ENCODE measurements at regions not wholly inside any gene's neighbourhood (a gene's known extent, or its start where the extent isn't known, plus 50 kb on each side); places are given as distances from the start of the nearest gene placed in this dataset.
"Not testable (repeated sequence)": the region's sequence is repeated elsewhere in the genome, so short reads cannot be mapped to it uniquely, and the experiment has no call there.

- H3K27ac ChIP-seq = no peak overlapping the region
- DNase-seq (ENCODE audit: low read depth, low spot score) = no peak
These were observed 144.2 kb upstream of the EEA1 start for GRCh38 chr12:93073324-93073723.

GRCh38 chr12:93078059-93078458 lies 149.0 kb upstream of the EEA1 start:
- H3K27ac ChIP-seq = no peak overlapping the region
- no peak for DNase-seq (ENCODE audit: low read depth, low spot score)

- H3K27ac ChIP-seq = no peak overlapping the region
- DNase-seq (ENCODE audit: low read depth, low spot score) = no peak
These were observed 149.5 kb upstream of the EEA1 start for GRCh38 chr12:93078577-93078976.

DNA sequence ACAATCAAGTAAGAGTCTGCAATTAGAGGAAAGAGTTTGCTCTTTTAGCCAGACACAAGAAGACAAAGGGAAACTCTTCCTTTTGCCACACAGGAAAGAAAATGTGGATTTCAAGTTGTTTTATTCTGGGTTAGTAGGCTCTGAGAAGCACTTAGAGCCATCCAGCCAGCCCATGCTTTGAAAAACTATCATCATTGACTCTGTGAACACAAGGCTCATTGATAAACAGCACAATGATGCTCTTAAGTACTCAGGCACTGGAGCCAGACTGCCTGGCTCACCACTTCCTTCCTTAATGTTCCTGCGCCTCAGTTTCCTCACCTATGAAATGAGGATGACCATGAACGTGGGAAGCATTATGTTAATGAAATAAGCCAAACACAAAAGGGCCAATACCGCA lies 150.2 kb upstream of the EEA1 start:
- H3K27ac ChIP-seq = no peak overlapping the region
- DNase-seq (ENCODE audit: low read depth, low spot score) = no peak

DNA sequence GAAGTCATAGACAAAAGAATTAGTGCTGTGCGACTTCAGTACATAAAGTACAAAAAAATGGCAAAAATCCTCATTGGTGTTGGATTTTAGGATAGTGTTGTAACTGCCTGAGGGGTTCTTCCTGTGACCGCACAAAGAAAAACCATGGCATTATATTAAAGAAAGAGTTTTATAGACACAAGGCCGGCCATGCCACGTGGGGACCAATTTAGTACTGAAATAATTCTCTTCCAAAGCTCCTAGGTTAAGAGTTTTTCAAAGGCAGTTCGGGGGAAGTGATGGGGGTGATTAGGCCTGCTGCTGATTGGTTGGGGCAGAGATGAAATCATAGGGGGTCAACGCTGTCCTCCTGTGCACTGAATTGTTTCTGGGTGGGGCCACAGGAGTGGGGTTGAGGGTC lies 150.9 kb upstream of the EEA1 start:
- no peak for DNase-seq (ENCODE audit: low read depth, low spot score)
- H3K27ac ChIP-seq = no peak overlapping the region

GRCh38 chr12:93080452-93080851 lies 151.4 kb upstream of the EEA1 start:
- peak overlapping the region; percentile 15 for H3K27ac ChIP-seq
- DNase-seq (ENCODE audit: low read depth, low spot score) = no peak

DNA sequence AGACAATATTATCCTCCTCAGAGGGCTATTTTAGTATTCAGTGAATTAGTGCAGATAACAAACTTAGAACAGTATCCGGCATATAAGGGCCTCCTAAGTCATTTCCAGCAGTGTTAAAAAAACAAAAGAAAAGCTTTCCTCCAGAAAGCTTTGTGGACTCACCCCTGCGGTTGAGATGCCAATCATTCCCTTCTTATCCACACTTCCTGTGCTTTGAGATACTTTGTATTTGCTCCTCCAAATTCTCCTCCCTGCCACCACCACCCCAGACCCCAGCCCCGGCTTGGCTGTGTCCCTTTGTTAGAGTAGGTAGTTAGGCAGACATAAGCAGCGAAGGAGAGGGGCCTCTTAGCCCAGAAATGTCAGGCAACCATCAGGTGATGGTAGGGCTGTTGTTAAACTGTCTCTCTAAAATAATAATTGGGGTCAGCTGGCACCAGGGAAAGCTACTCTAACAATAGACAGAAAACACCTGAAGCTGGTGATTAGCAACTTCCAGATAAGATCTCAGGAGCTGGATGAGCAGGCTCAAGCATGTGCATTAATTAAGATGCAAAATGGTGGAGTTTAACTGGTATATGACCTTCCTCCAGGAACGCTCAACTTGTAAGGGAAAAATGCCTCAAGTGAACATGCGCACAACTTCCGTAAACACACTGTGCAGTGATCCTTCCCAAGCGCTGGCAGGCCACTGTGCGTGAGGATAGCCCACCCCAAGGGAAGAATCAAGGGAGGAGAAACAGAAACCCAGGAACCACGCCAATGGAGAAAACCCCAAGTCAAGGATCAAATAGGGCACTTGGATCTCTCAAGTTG lies 152.1 kb upstream of the EEA1 start:
- no peak for DNase-seq (ENCODE audit: low read depth, low spot score)
- H3K27ac ChIP-seq = peak overlapping the region; percentile 15

DNA sequence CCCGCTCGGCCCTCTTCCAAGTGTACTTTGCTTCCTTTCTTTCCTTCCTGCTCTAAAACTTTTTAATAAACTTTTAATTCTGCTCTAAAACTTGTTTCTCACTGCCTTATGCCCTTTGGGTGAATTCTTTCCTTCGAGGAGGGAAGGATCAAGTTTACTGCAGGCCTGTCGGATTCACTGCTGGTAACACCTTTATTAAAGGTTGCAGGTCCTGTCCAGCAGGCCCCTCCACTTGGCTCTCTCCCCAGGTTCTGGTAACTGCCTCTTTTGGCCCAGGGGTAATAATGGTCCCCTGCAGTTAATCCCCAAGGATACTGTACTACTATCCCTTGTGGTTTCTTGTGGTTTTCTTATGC lies 152.7 kb upstream of the EEA1 start:
- H3K27ac ChIP-seq = peak overlapping the region; percentile 15
- no peak for DNase-seq (ENCODE audit: low read depth, low spot score)

- no peak for DNase-seq (ENCODE audit: low read depth, low spot score)
- no peak overlapping the region for H3K27ac ChIP-seq
These were observed 156.5 kb upstream of the EEA1 start for GRCh38 chr12:93085383-93086287.

DNA sequence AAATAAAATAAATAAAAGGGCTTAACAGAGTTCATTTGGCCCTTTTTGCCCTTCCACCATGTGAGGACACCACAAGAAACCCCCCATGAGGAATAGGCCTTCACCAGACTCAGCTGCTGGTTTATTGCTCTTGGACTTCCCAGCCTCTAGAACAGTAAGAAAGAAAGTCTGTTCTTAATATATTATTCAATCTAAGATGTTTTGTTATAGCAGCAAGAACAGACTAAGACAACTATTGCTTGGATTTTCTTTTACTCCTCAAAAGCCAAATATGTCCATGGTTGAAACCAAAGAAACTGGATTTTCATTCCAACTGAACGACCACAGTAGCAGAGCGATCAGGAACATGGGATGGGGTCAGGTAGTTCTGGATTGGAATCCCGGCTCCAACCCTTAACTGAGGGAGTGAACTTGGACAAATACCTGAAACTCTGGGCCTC lies 157.2 kb upstream of the EEA1 start:
- H3K27ac ChIP-seq = peak overlapping the region; percentile 70
- no peak for DNase-seq (ENCODE audit: low read depth, low spot score)

- DNase-seq (ENCODE audit: low read depth, low spot score) = no peak
- H3K27ac ChIP-seq = peak overlapping the region; percentile 70
These were observed 158.9 kb upstream of the EEA1 start for GRCh38 chr12:93087840-93088610.

DNA sequence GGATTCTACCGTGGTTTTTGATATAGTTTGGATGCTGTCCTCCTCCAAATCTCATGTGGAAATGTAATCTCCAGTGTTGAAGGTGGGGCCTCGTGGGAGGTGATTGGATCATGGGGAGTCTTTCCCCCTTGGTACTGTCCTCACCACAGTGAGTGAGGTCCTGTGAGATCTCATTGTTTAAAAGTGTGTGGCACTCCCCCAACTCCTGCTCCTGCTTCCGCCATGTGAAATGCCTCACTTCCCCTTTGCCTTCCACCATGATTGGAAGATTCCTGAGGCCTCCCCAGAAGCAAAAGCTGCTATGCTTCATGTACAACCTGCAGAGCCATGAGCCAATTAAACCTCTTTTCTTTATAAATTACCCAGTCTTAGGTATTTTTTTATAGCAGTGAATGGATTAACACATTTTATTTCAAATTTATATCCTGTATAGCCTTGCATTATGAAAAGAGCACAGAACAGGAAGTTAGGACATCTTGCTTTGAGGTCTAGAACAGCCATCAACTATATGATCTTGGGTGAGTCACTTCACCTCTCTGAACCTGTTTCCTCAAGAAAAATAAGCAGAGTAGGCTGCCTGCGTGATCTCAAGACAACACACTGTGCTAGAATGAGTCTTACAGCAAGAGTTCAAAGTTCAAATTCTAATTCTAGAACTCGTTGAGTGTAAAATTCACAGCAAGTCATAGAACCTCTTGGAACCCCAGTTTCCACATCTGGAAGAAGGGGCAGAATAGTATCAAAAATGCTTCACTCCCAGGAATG lies 160.9 kb upstream of the EEA1 start:
- peak; percentile 88 for DNase-seq (ENCODE audit: low read depth, low spot score)
- H3K27ac ChIP-seq = peak overlapping the region; percentile 85

- DNase-seq (ENCODE audit: low read depth, low spot score) = peak; percentile 45
- peak overlapping the region; percentile 85 for H3K27ac ChIP-seq
These were observed 161.7 kb upstream of the EEA1 start for GRCh38 chr12:93090731-93091172.

DNA sequence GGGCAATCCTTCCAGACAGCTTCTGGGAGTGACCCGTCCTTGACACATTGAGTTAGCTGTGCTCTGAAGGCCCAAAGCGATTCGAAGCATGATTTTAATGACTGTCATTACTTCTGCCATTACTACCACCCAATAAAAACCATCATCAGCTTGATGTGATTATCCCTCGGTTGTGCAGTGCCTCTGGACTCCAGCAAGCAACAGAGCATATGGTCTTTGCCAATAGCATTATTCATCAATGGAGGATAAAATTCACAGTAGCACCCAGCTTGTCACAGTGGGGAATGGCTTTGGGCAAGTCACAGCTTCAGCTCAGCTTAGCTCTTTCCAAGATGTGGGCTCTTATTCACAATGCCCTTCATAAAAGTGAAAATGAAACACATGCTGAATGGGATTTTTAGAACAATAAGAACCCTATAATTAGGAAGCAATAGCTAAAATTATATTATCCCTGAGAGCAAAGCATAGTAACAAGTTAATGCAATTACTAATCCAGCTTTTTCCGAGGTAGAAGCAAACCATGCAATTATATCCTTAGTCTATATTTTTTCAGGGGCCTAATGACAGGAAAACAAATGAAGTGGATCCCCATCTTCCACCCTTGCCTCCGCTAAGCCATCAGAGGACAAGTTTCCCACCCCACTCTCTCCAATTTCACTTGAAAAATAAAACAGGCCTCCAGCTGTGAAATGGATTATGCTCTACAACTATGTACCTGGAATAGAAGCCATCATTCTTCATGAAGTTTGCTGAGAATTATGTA lies 163.0 kb upstream of the EEA1 start:
- no peak for DNase-seq (ENCODE audit: low read depth, low spot score)

DNA sequence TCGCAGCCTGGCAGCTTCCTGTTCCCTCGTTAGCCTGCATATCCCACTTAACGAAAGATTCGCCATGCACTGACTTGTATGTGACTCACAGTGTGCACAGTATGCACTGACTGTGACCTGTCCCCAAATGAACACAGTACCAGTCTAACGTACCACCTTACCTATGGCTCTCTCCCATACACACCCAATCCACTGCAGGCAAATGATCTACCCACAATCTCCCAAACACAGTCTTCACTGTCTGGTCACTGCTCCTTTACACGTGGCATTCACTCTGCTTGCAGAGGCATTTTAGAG lies 163.5 kb upstream of the EEA1 start:
- no peak for DNase-seq (ENCODE audit: low read depth, low spot score)
- peak overlapping the region; percentile 11 for H3K27ac ChIP-seq

More for the DNA sequence above, 163.0 kb upstream of the EEA1 start:
- peak overlapping the region; percentile 11 for H3K27ac ChIP-seq

DNA sequence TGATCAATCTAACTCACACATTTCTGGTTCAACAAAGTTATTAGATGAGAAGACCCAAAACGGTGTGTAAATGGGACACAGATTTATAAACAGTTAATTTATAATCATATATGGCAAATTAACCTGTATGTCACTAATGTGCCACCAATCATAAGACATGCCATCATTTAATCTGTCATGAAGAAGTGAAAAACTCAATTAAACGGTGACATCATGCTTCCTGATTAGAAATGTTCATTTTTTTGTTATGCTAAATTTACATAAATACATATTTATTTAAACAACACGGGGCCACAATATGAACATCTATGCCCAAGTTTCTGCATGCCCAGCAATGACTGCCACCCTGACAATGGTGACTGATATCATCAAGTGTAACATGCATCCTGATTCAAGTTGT lies 164.1 kb upstream of the EEA1 start:
- no peak overlapping the region for H3K27ac ChIP-seq
- DNase-seq (ENCODE audit: low read depth, low spot score) = no peak

DNA sequence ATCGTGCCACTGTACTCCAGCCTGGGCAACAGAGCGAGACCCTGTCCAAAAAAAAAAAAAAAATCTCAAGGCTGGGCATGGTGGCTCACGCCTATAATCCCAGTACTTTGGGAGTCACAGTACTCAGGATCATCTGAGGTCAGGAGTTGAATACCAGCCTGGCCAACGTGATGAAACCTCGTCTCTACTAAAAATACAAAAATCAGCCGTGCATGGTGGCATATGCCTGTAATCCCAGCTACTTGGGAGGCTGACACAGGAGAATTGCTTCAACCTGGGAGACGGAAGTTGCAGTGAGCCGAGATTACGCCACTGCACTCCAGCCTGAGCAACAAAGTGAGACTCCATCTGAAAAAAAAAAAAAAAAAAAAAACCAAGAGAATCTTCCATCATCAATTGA lies 165.1 kb upstream of the EEA1 start:
- DNase-seq (ENCODE audit: low read depth, low spot score); H3K27ac ChIP-seq: not testable (repeated sequence)

DNA sequence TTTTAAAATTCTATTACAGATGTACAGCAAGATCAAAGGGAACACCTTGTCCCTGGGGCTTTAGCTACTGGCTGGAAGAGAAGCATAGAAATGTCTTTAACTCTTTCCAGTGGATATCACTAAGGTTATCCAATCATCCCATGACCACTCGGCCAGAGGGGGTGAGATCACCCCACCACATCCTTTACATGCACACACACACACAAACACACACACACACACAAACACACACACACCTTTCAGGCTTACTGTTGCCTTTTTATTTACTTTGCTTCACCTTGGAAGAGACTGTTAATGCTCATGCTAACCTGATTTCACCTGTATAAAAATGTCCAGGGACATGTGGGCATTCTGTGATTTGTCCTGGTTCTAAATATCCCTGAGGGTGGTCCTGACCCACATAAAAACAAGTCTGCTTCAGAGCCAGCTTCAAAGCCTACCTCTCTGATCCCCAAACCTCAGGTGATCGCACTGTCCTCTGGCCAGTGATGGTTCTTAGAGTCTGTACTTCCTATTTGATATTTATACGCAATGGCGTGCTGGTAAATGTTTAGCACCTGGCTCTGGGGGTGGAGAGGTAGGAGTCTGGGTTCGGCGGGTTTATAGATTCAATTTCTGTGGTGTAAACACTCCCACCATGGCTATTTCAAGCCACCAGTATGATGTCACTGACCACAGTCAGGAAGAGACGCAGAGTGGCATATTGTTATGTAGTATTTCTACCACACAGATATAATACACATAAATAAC lies 166.1 kb upstream of the EEA1 start:
- H3K27ac ChIP-seq = no peak overlapping the region
- DNase-seq (ENCODE audit: low read depth, low spot score) = no peak

- no peak for DNase-seq (ENCODE audit: low read depth, low spot score)
- H3K27ac ChIP-seq = no peak overlapping the region
These were observed 168.3 kb upstream of the EEA1 start for GRCh38 chr12:93097417-93097816.

All from epithelial cell of prostate (primary cell).